HK-2 (cell line): ENCODE measurements at regions not wholly inside any gene's neighbourhood (a gene's known extent, or its start where the extent isn't known, plus 50 kb on each side); places are given as distances from the start of the nearest gene placed in this dataset.

Experiments
- DNase-seq: peaks from one replicate; pipeline ENCODE4 v3.0.0-alpha.2; 2018; ENCODE audit not compliant: unreplicated experiment

DNA sequence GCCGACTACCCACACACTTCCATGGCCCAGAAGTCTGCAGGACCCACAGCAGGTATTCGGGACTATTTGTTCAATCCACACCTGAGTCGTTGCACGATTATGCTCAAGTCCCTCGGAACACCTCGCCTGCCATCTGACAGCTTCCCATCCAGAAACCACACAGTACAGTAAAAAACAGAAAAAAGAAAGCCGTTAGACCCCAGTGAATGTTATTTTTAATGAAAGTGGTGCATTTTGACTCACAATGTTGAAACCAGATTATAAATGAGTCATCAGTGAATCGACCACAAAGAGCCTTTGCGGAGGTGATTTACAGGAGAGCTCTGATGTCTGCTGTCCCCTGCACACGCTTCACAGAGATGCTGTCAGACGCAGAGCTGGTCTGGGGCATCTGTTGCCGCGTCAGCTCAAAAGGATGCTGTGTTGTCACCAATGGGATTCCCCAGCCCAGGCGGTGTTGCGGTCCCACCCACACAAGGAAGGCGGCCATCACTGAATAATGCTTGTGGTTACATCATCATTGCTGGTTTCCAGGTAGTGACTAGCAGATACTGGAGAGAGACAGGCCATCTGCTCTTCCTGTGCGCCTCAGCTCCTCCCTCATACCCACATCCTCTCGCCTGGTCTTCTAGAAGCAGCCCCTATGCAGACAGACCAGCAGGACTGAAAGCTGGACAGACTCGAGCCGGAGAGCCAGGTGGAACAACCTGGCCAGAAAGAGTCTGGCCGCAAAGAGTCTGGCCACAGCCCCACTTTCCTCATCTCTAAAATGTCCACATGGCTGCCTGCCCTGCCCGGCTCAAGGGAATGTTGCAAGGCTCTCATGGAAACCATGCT, 116.8 kb downstream of the TOMM20 start:
- peak; percentile 99 for DNase-seq

DNA sequence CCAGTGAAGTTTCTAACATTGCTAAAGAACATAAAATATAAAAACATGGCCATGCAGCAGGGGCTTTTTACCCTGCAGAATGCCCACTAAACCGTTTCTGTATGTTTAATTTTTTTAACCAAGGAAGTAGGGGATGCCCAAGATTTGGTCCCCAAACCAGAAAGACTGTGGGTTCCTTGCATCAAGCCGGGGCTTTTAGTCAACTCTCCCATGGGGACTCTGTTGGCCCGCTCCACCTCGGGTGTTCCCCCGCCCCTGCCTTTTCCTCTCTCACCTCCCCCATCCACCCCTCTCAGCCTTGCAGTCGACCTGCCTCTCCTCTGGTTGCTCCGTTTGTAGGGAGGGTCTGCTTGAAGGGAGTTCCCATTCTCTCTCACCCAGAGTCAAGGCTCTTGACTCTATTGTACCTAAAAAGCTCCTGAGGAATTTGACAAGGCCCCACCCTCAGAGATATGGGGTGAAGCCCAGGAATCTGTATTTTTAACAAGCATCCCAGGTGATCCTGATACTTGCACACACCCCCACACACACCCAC, 117.5 kb downstream of the TOMM20 start:
- DNase-seq = no peak

DNA sequence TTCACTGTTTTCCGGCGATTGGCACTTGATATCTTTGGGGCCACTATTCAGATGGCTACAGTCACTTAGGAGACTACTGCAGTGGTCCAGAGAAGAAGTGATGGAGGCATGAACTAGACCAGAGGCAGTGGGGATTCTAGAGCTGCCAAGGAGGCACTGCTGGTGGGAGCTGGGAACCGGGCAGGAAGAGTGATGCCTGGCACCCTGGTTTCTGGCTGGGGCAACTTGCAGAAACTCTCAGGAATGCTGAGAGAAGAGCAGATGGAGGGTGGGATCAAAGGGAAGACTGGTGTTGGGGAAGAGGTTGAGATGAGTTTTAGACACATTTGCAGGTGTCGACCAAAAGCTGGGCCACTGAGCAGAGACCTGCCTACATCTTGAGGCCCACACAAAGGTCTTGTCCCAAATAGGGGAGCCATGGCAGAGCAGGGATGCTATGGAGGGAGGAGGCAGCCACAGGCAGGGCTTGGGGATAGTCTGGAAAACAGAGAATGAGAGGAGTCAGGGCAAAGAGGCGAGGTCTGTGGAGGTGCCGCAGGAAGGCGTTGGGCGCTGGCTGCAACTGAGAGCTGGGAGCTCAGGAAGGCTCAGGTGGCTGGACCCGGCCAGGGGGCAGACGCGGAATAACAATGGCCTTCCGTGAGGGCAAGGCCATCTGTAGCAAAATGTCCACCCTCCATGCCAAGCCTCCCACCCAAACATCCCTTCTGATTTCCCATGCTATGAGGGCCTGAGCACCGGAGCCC, 118.9 kb downstream of the TOMM20 start:
- DNase-seq = no peak

DNA sequence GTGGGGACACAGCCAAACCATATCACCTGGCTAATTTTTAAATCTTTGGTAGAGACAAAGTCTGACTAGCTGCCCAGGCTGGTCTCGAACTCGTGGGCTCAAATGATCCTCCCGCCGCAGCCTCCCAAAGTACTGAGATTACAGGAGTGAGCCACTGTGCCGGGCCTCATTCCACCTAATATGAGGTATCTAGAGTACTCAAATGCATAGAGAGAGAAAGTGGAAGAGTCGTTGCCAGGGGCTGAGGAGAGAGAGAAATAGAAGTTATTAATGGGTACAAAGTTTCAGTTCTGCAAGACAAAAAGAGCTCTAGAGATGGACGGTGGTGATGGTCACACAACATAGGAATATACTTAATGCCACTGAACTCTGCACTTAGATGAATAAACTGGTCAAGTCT, 119.6 kb downstream of the TOMM20 start:
- DNase-seq = no peak

DNA sequence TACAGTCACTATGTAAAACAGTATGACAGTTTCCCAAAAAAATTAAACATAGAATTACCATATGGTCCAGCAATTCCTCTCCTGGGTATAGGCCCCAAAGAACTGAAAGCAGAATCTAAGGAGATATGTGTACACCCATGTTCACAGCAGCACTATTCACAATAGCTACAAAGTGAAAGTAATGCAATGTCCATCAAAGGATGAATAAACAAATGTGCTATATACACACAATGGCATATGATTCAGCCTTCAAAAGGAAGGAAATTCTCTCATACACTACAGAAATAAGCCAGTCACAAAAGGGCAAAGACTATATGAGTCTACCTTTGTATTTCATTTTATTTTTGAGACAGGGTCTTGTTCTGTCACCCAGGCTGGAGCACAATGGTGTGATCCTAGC, 120.4 kb downstream of the TOMM20 start:
- no peak for DNase-seq

DNA sequence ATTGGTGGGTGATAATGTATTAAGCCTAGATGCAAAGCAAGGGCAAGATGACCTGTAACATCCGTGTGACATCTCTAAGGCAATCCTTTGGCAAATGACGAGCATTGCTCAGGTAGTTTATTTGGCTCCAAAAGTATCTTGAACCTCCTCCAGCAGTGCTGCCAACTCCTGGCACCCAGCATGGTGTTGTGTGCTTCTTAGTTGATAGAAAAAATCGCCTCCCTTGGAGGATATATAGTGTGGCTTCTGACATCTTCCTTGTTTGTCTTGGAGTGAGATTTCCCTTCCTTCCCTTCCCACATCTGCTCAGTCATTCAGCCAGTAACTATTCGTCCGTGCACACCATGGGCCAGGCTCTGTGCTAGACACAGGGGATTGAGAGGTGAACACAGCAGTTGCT, 121.8 kb downstream of the TOMM20 start:
- DNase-seq = no peak

DNA sequence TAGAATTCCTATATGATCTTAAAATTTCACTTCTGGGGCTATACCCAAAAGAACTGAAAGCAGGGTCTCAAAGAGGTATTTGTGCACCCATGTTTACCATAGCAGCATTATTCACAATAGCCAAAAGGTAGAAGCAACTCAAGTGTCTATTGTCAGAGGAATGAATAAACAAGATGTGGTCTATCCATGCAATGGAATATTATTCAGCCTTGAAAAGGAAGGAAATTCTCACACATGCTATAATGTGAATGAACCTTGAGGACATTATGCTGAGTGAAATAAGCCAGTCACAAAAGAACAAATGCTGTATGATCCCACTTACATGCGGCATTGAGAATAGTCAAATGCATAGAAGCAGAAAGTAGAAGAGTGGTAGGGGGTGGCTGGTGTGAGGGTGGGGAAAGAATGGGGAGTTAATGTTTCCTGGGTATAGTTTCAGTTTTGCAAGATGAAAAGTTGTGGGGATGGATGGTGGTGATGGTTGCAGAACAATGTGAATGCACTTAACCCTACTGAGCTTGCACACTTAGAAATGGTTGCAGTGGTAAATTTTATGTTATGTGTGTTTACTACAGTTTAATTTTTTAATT, 122.4 kb downstream of the TOMM20 start:
- DNase-seq = no peak

DNA sequence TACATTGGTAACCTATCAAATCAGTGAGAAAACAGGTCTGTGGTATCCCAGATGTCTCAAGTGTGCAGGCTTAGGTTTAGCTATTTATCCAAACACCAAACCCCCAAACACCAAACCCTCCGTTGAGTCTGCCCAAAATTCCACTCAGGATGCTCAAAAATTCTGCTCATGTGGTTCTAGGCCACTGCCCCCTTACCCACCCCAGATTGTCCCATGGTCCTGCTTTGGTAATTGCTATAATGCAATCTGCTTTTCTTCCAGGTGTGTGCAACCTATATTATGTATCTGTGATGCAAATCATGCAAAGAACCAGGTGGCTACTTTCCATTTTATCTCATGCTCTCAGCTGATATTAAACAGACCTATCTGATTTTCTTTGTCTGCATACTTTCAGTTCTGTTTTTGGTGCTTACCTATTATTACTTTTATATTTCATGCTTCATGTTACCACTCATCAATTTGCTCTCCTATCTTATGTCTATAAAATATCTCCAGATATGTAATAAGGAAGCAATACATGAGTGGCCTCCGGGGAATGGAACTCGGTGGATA, 123.7 kb downstream of the TOMM20 start:
- DNase-seq = no peak

DNA sequence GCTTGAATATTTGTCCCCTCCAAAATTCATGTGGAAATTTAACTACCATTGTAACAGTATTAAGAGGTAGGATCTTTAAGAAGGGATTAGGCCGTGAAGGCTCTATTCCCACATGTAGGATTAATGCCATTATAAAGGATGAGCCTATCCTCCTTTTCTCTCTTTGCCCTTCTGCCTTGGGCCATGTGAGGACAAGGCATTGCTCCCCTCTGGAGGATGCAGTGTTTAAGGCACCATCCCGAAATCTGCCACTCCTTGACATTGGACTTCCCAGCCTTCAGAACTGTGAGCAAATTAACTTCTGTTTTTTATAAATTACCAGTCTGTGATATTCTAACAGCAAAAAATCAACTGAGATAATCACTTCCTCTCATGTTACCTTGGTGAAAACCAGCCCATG, 124.4 kb downstream of the TOMM20 start:
- no peak for DNase-seq

DNA sequence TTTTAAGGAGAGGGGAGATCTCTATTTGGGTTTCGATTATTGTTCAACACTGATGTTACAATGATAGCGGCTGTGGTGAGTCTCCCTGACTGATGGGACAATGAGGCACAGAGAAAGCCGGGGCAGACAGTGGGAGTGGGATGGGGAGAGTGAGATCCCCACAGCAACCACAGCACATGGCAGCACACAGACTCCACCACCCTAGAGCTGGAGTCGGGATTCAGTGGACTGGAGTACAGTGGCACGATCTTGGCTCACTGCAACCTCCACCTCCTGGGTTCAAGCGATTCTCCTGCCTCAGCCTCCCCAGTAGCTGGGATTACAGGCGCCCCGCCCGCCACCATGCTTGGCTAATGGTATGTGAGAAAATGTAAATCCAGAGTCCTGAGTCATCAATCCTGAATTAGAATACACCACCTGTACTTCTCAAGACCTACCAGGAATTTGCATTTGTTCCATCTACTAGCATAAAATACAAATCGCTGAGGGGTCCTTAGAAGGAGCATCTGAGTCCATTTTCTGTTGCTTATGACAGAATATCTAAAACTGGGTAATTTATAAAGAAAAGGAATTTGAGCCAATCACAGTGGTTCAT, 125.8 kb downstream of the TOMM20 start:
- no peak for DNase-seq

DNA sequence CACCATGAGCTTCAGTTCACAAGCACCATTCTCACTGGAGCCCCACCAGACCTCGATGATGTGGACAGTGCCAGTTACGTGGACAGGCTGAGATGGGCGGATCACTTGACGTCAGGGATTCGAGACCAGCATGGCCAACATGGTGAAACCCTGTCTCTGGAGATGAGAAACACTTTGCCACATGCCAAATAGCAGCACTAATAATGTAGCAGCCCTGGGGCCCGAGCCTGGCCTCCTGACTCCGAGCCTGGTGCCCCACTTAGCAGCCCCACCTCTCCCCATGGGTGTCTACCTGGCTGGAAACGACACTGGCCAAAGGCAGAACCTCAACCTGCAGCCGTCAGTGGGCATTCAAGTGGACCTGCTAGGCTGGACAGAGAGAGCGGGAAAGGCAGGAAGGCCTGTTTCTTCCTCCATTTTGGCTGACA, 129.1 kb downstream of the TOMM20 start:
- DNase-seq = no peak

DNA sequence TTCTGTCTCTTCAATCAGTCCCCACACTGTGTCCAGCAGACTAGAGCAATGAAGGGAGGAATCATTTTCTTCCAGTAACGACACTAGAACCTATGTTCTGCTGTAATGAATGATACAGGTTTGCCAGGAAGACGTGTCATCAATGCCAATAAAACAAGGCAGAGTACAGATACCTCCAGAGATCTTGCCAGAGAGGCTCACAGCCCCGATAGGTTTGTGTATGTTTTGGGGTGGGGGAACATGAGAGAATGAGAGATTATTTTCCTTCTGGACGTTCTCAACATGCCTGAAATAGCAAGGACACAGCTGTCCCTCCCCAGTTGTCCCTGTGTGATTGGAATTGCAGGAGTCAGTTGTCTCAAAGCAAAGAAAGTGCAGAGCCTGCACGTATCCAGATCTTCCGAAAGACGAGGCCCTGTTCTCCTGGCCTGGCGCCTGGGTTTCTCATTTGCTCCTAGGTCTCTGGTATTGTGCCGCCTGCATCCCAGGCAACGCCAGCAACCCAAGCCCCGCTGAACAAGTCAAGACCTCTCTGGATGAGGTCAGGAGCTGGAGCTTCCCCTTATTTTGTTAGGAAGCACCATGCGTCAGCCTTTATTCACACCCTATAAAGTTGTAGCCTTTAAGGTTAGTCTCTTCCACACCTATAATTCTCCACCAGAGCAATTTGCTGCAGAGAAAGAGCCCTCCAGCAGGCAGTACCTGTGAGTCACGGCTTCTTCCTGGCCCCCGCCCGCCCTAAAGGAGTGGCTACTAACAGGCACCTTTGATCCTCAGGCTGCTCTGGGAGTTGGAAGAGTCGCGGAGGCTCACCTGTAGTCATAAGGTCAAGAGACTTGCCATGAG, 130.5 kb downstream of the TOMM20 start:
- DNase-seq = peak; percentile 77

DNA sequence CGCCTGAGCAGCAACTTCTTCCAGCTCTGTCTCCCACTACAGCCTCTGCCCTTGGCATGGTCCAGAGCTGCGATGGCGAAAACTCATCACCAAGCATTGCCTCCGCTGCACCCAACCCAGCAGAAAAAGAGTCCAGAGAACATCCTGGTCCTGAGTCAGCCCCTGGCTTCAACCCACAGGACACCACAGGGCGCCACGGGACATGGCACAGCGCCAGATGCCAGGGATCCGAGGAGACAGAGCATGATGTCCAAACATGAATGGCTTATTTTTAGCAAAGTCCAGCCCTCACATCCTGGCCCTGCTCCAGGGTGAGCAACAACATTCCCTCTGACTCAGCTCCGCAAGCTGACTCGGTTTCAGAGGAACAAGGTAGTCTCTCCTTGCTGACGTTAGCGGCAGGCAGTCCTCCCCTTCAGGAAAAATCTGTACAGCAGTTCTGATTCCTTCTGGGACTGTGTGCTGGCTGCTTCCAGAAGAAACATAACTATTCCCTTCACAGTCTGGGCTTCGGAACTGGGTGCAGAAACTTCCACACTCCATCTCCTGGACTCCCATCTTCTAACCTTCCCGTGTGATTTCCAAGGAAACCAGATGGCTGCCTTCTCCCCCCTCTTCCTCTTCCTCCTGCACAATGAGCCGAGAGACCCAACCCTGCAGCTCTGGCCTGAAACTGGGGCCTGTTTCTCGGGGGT, 131.3 kb downstream of the TOMM20 start:
- DNase-seq = peak; percentile 100

DNA sequence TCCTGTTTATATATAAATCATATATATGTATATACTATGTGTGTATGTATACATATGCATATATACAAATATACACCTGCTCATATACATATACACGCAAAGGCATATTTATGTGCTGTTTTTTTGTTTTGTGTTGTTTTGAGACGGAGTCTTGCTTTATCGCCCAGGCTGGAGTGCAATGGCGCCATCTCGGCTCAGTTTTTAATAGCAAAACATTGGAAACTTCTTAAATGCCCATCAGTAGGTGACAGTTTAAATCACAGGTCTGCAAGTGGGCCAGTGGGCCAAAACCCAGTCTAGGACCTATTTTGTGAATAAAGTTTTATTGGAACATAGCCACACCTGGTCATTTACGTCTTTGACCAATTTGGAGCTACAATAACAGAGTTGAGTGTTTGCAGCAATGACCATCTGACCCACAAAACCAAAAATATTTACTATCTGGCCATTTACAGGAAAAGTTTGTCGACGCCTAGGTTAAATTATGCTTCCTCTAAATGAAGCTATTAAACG, 132.3 kb downstream of the TOMM20 start:
- no peak for DNase-seq

DNA sequence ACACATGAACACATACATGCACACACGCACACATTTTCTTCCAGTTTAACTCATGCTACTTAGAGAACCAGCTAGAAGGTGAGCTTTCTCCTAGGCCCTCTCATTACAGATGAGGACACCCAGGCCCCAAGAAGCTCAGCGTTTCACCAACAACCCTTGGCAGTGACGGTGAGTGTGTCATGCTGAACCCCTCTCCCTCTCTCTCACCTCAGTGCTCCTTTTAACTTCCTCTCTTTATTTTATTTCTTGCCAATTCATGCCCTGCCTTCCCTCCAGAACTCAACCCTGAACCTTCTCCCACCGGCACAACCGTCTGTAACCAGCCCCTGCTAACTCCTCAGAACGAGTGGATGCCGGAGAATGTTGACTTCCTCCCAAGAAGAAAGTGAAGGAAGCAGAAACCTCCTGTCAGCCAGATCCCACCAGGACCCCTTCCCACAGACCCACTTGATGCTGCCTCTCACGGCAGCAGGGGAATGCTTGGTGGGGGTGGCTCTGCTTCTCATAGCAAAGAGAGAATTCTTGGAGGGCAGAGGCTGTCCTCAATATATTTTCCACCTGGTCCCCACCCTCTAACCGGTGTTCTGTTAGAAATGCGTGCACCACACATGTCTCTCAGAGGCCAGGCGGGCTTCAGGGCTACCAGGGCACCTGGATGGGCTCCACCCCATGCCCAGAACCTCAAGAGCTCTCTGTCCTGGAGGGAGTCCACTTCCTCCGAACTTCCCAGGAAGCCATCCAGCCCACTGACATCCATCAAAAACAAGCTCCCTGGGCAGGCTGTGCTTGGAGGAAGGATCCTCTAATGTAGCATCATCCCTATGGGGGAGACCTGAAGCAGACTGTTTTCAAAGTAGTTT, 134.0 kb downstream of the TOMM20 start:
- no peak for DNase-seq

DNA sequence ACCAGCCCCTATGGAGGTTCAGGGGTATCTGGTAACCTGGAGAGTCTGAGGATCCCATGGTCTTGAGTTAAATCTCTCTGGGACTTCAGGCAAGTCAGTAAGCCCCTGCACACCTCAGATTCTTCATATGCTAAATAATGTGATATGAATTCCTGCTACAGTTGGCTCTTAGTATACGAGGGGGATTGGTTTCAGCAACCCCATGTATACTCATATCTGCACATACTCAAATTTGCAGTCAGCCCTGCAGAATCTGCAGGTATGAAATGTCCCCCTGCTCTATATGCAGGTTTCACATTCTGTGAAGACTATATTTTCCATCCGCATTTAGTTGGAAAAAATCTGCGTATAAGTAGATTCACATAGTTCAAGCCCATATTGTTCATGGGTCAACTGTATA, 136.6 kb downstream of the TOMM20 start:
- DNase-seq = no peak

DNA sequence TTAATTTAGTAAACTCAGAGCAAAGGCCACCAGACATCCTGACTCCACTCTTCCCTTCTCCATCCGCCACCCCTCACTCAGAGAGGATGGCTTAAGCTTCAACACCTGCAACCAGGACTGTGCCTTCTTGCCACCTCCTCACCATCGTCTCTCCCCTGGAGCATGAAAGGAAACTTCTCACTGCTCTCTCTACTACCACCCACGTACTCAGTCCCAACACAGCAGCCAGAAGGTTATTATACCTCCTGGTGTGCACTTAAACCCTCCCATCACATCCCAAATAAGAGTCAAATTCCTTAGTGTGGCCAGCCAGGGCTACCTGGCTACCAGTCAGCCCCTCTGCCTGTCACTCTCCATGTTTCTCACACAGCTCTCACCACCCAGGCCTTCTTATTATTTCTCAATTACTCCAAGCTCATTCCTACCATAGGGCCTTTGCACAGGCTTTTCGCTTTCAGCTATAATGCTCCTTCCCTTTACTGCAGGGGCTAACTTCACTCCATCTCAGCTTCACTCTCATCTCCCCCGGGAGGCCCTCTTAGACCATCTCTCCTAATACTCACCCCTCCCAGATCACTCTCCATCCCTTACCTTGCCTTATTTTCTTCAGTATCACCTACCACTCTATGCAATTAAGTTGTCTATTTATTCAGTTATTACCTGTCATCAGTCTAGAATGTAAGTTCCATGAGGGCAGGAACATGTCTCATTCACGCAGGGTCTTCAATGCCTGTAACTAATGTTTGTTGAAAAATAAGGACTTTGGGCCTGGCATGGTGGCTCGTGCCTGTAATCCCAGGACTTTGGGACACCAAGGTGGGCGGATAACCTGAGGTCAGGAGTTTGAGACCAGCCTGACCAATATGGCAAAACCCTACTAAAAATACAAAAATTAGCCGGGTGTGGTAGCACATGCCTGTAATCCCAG, 137.5 kb downstream of the TOMM20 start:
- no peak for DNase-seq

DNA sequence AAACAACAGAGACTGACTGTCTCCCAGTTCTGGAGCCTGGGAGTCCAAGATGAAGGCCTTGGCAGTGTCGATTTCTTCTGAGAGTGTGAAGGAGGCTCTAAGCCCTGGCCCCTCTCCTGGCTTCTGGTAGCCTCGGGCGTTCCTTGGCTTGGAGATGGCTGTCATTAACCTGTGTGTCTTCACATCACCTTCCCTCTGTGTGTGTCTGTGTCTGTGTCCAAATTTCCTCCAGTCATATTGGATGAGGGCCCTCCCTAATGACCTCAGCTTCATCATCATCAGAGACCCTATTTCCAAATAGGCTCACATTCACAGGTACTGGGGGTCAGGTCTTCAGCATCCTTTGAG, 138.3 kb downstream of the TOMM20 start:
- no peak for DNase-seq
